DOHH2 (cell line): ENCODE measurements at regions not wholly inside any gene's neighbourhood (a gene's known extent, or its start where the extent isn't known, plus 50 kb on each side); places are given as distances from the start of the nearest gene placed in this dataset.

Source experiments
- H3F3A ChIP-seq: fragments of 200-600 bp; sonication (generic), shearing (Covaris generic); 2 replicates; pipeline ENCODE4 v1.6.0; 2016; ENCODE audit warnings: antibody characterized with exemption, mild to moderate bottlenecking; ENCODE audit not compliant: control insufficient read depth, insufficient read depth
- H3K27ac ChIP-seq: fragments of 200-600 bp; sonication (generic); 2 replicates; pipeline ENCODE4 v1.5.1; 2014; ENCODE audit warnings: low read depth, mild to moderate bottlenecking, low read length, moderate library complexity
- H3K27me3 ChIP-seq: fragments of 200-600 bp; sonication (generic); 2 replicates; pipeline ENCODE4 v1.6.1; 2014; ENCODE audit warnings: mild to moderate bottlenecking, low read length, mixed read lengths; ENCODE audit not compliant: control insufficient read depth
- H3K36me3 ChIP-seq: fragments of 200-600 bp; sonication (generic); 2 replicates; pipeline ENCODE4 v1.6.1; 2014; ENCODE audit warnings: mild to moderate bottlenecking, low read length, moderate library complexity, mixed read lengths; ENCODE audit not compliant: control insufficient read depth
- H3K4me1 ChIP-seq: fragments of 200-600 bp; sonication (generic); 2 replicates; pipeline ENCODE4 v1.6.1; 2014; ENCODE audit warnings: mild to moderate bottlenecking, low read length, mixed read lengths; ENCODE audit not compliant: control insufficient read depth
- H3K4me2 ChIP-seq: fragments of 200-600 bp; sonication (generic); 2 replicates; pipeline ENCODE4 v1.6.0; 2014; ENCODE audit warnings: mild to moderate bottlenecking, low read length, moderate library complexity
- H3K4me3 ChIP-seq: fragments of 200-600 bp; sonication (generic); 2 replicates; pipeline ENCODE4 v1.5.1; 2014; ENCODE audit warnings: mild to moderate bottlenecking, low read length, mixed read lengths
- H3K79me2 ChIP-seq: fragments of 200-600 bp; sonication (generic); 2 replicates; pipeline ENCODE4 v1.6.1; 2014; ENCODE audit warnings: mild to moderate bottlenecking, low read length, mixed read lengths; ENCODE audit not compliant: control insufficient read depth
- H3K9me2 ChIP-seq: fragments of 200-600 bp; sonication (generic); replicated peaks from 2 replicates; pipeline ENCODE4 v1.6.1; 2014; ENCODE audit warnings: mild to moderate bottlenecking, low read length, mixed read lengths; ENCODE audit not compliant: control insufficient read depth
- H3K9me3 ChIP-seq: fragments of 200-600 bp; sonication (generic); 2 replicates; pipeline ENCODE4 v1.6.1; 2014; ENCODE audit warnings: antibody characterized with exemption, low read length, mixed read lengths; ENCODE audit not compliant: control insufficient read depth, insufficient read depth
- H4K20me1 ChIP-seq: fragments of 200-600 bp; sonication (generic); 2 replicates; pipeline ENCODE4 v1.6.0; 2014; ENCODE audit warnings: low read depth, mild to moderate bottlenecking, antibody characterized with exemption, low read length, moderate library complexity; ENCODE audit not compliant: control insufficient read depth, insufficient read depth
- CTCF ChIP-seq: fragments of 200-600 bp; sonication (generic); IDR thresholded peaks from one replicate; pipeline ENCODE4 v1.5.1; 2014; ENCODE audit warnings: antibody characterized with exemption, mild to moderate bottlenecking, low read depth, low read length; ENCODE audit not compliant: poor library complexity, severe bottlenecking
- EZH2phosphoT487 ChIP-seq: fragments of 200-600 bp; sonication (generic); IDR thresholded peaks from 2 replicates; pipeline ENCODE4 v1.6.1; 2017; ENCODE audit warnings: borderline replicate concordance, mild to moderate bottlenecking, antibody characterized with exemption, low read length, moderate library complexity, mixed read lengths

DNA sequence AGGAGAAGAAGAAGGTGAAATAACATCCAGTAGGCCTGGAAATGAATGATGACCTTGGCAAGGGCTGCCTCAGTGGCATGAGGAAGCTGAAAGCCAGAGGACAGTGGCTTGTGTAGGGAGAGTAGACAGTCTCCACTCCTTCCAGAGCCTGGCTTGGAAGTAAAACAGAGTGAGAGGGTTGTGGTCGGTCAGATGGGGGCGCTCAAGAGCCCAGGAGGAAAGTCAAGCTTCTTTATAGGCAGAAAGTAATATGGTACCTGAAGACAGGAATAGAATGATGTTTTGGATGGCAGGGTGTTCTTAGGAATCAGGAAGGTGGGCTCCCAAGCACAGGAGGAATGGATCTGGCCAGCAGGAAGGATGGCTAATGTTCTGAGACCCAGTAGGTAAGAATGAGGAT lies 75.1 kb upstream of the TSC22D1 start:
- H4K20me1 ChIP-seq = no peaks in the 10 kb centered on the region

DNA sequence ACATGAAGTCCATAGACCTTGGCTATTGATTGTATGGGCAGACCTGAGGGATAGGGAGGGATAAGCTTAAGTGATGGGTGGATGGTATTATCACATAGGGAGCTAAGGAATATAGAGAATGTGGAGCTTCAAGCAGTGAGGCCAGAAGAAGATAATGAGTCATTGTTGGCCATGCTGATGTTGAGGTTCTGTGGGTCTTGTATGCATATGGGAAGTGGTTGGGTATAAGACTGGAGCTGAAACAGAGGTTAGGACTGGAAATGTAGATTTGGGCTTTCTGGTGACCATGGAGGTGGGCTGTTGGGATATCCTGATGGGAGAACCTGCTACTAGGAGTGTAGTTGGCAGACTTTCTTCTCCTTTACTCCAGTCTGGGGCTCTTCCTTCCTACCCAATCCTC lies 73.7 kb upstream of the TSC22D1 start:
- H3K79me2 ChIP-seq = no peaks in the 10 kb centered on the region
- H3K4me1 ChIP-seq = no peaks in the 10 kb centered on the region
- no peaks in the 10 kb centered on the region for H3K36me3 ChIP-seq
- no peak overlapping the region for H3K27ac ChIP-seq
- no peak overlapping the region for H3K4me3 ChIP-seq
- H3K9me3 ChIP-seq = no peaks in the 10 kb centered on the region
- no peaks in the 10 kb centered on the region for H4K20me1 ChIP-seq
- H3K9me2 ChIP-seq = no peaks in the 10 kb centered on the region
- no peak for TF ChIP-seq CTCF
- TF ChIP-seq EZH2phosphoT487 = no peak
- no peaks in the 10 kb centered on the region for H3F3A ChIP-seq
- H3K27me3 ChIP-seq = no peaks in the 10 kb centered on the region
- no peak overlapping the region for H3K4me2 ChIP-seq

More for the DNA sequence above, 75.1 kb upstream of the TSC22D1 start:
- Histone ChIP-seq H3K27ac (no peak overlapping the region), H3K36me3 (no peaks in the 10 kb centered on the region), H3K79me2 (no peaks in the 10 kb centered on the region), H3F3A (no peaks in the 10 kb centered on the region), H3K27me3 (no peaks in the 10 kb centered on the region), H3K4me2 (no peak overlapping the region), H3K4me1 (no peaks in the 10 kb centered on the region), H3K9me2 (no peaks in the 10 kb centered on the region), H3K4me3 (no peak overlapping the region), H3K9me3 (no peaks in the 10 kb centered on the region)
- TF ChIP-seq EZH2phosphoT487 = no peak
- no peak for TF ChIP-seq CTCF

GRCh38 chr13:44649104-44649428 lies 72.9 kb upstream of the TSC22D1 start:
- TF ChIP-seq EZH2phosphoT487 = no peak
- no peak for TF ChIP-seq CTCF
- Histone ChIP-seq H3K27ac (no peak overlapping the region), H3K27me3 (no peaks in the 10 kb centered on the region), H3K4me1 (no peaks in the 10 kb centered on the region), H3F3A (no peaks in the 10 kb centered on the region), H4K20me1 (no peaks in the 10 kb centered on the region), H3K4me2 (no peak overlapping the region), H3K36me3 (no peaks in the 10 kb centered on the region), H3K9me2 (no peaks in the 10 kb centered on the region), H3K79me2 (no peaks in the 10 kb centered on the region), H3K9me3 (no peaks in the 10 kb centered on the region), H3K4me3 (no peak overlapping the region)
